Transverse colon (tissue), 4 donors: ENCODE measurements at regions not wholly inside any gene's neighbourhood (a gene's known extent, or its start where the extent isn't known, plus 50 kb on each side); places are given as distances from the start of the nearest gene placed in this dataset.

Source experiments
- DNase-seq: peaks from one replicate; pipeline ENCODE4 v3.0.0-alpha.2; 2019
- H3K27ac ChIP-seq, 4 donors: fragments of 200-600 bp; sonication (generic); 2 replicates each; pipeline ENCODE4 v1.5.1; 2016 to 2018; ENCODE audit warnings: inconsistent platforms in 4 of 4
- H3K27me3 ChIP-seq: fragments of 200-600 bp; sonication (generic); 2 replicates; pipeline ENCODE4 v1.5.1; 2017; ENCODE audit warnings: inconsistent platforms
- H3K36me3 ChIP-seq, 4 donors: fragments of 200-600 bp; sonication (generic); 2 replicates each; pipeline ENCODE4 v1.5.1; 2017 to 2019; ENCODE audit warnings: inconsistent platforms in 4 of 4
- H3K4me1 ChIP-seq, 4 donors: fragments of 200-600 bp; sonication (generic); 2 replicates each; pipeline ENCODE4 v1.5.1; 2017 to 2020; ENCODE audit warnings: inconsistent platforms in 4 of 4
- H3K4me3 ChIP-seq, 4 donors: fragments of 200-600 bp; sonication (generic); 1 replicate in 1 of 4; 2 replicates in 3 of 4; pipeline versions ENCODE4 v1.5.1 to v1.6.1; 2017 to 2019; ENCODE audit warnings: inconsistent platforms in 4 of 4
- H3K9me3 ChIP-seq, 2 donors: fragments of 200-600 bp; sonication (generic); 2 replicates each; pipeline ENCODE4 v1.5.1; 2017 to 2019; ENCODE audit warnings: inconsistent platforms in 2 of 2
- EP300 ChIP-seq: sonication (generic); formaldehyde crosslinking; IDR thresholded peaks from one replicate; pipeline ENCODE4 v1.6.1; 2017; ENCODE audit warnings: antibody characterized with exemption, low read depth
- POLR2A ChIP-seq: fragments of 450-650 bp; IDR thresholded peaks from one replicate; pipeline ENCODE4 v1.6.1; 2016; ENCODE audit warnings: antibody characterized with exemption, mild to moderate bottlenecking, moderate library complexity
- POLR2AphosphoS5 ChIP-seq, 3 donors: sonication (generic); formaldehyde crosslinking; IDR thresholded peaks; one replicate each; pipeline ENCODE4 v1.6.1; 2016; ENCODE audit warnings: antibody characterized with exemption in 3 of 3
- WGBS, 2 donors: methylation state at CpG; one replicate each; pipeline ENCODE4 v1.1.5; 2018; ENCODE audit warnings: low coverage in 1 of 2; 5-methylcytosine and 5-hydroxymethylcytosine counted together
- in situ Hi-C, 4 donors: fragments of 200-750 bp; cut with MboI; loops; one replicate each; pipeline versions ENCODE4 v1.15.0 to v1.15.1; 2017; ENCODE audit warnings: low sequenced_read_pairs in 3 of 4, low pct_ligation_motif_present in 1 of 4, low pct_unique_long_range_greater_than_20kb in 1 of 4
- intact Hi-C: fragments of 100-400 bp; cut with DNase I; formaldehyde crosslinking; loops from one replicate; pipeline ENCODE4 v1.15.1; 2023; ENCODE audit warnings: low total_unique reads
- TF ChIP-seq, protein P1 (sequence below), 5 experiments: fragments of 200-600 bp in 3 of 5; fragments of 450-650 bp in 2 of 5; sonication (generic) in 3 of 5; IDR thresholded peaks; 1 replicate in 2 of 5; 2 replicates in 3 of 5; pipeline ENCODE4 v1.5.1; 2016 to 2017; ENCODE audit warnings: antibody characterized with exemption in 5 of 5, inconsistent platforms in 3 of 5, mild to moderate bottlenecking in 2 of 5, moderate library complexity in 1 of 5

GRCh38 chr7:45242261-45242660, 84.7 kb downstream of the RAMP3 start:
- H3K27me3 ChIP-seq = peaks cover 41% of the 10 kb centered on the region
- H3K4me1 ChIP-seq = no peaks in the 10 kb centered on the region
- H3K9me3 ChIP-seq = no peaks in the 10 kb centered on the region
- no peak overlapping the region for H3K4me3 ChIP-seq
- in situ Hi-C loops = no loop called here
- no peak overlapping the region for H3K27ac ChIP-seq
- H3K36me3 ChIP-seq = no peaks in the 10 kb centered on the region
- intact Hi-C loops = no loop called here
- no peak for DNase-seq
- 91% methylated on average over 4 of the region's 4 CpGs; no CpG with 5 or more reads in 1 of the 2 donors for WGBS, 2 donors
- TF ChIP-seq POLR2A = no peak
- no peak for TF ChIP-seq EP300
- TF ChIP-seq, protein P1, sequence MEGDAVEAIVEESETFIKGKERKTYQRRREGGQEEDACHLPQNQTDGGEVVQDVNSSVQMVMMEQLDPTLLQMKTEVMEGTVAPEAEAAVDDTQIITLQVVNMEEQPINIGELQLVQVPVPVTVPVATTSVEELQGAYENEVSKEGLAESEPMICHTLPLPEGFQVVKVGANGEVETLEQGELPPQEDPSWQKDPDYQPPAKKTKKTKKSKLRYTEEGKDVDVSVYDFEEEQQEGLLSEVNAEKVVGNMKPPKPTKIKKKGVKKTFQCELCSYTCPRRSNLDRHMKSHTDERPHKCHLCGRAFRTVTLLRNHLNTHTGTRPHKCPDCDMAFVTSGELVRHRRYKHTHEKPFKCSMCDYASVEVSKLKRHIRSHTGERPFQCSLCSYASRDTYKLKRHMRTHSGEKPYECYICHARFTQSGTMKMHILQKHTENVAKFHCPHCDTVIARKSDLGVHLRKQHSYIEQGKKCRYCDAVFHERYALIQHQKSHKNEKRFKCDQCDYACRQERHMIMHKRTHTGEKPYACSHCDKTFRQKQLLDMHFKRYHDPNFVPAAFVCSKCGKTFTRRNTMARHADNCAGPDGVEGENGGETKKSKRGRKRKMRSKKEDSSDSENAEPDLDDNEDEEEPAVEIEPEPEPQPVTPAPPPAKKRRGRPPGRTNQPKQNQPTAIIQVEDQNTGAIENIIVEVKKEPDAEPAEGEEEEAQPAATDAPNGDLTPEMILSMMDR (IDR thresholded peaks at IDR 0.05) = no peak
- TF ChIP-seq POLR2AphosphoS5 (IDR thresholded peaks at IDR 0.05) = no peak

DNA sequence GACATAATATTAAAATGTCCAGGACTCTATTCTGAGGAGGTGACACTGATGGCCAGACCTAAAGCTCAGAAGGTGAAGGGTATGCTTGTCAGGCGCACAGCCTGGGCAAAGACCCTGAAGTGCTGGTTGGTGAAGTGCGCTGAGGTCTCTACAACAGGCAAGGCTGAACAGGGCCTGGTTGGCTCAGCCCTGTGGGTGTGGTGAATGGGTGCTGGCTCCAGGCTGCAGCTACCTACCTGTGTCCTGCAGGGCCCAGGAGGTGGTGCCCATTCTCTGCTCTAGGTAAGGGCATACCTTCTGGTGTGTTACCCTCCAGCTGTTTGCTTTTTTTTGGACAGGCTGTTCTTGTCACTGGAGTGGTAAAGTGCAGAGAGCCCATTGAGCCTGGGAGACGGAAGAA, 85.1 kb downstream of the RAMP3 start:
- Histone ChIP-seq H3K4me1 (no peaks in the 10 kb centered on the region), H3K9me3 (peaks cover 0 to 3% of the 10 kb centered on the region in 2 donors), H3K27ac (no peak overlapping the region), H3K4me3 (no peak overlapping the region), H3K36me3 (no peaks in the 10 kb centered on the region), H3K27me3 (peaks cover 41% of the 10 kb centered on the region)
- WGBS, 2 donors = 67% methylated on average over 3 of the region's 3 CpGs; no CpG with 5 or more reads in 1 of the 2 donors
- intact Hi-C loops (no loop called here), in situ Hi-C loops (no loop called here)
- DNase-seq = no peak
- no peak for TF ChIP-seq EP300
- TF ChIP-seq POLR2A = no peak
- TF ChIP-seq, protein P1 (IDR thresholded peaks at IDR 0.05) = no peak
- no peak for TF ChIP-seq POLR2AphosphoS5 (IDR thresholded peaks at IDR 0.05)

DNA sequence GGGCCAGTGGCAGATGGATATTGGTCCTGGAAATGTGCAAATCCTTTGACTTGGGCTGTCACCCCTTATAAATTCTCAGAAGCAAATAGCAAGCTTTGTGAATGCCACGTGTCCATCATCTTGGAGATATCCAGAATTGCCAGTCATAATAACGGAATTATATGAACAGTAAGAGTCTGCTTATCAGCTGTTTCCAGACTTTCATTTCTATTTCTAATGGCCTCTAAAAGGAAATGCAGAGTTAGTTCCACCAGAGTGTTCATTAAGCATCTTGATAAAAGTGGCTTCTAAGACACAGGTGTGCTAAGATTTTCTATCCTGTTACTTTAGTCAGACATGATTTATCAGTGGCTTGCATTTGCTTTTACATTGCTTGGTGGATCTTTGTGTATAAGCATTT, 87.4 kb downstream of the RAMP3 start:
- Histone ChIP-seq H3K9me3 (peaks cover 0 to 7% of the 10 kb centered on the region in 2 donors), H3K27ac (no peak overlapping the region), H3K27me3 (peaks cover 38% of the 10 kb centered on the region), H3K4me1 (no peaks in the 10 kb centered on the region), H3K4me3 (no peak overlapping the region), H3K36me3 (no peaks in the 10 kb centered on the region)
- intact Hi-C loops (no loop called here), in situ Hi-C loops (no loop called here)
- TF ChIP-seq POLR2AphosphoS5 (IDR thresholded peaks at IDR 0.05) (no peak), EP300 (no peak), POLR2A (no peak)
- TF ChIP-seq, protein P1 (IDR thresholded peaks at IDR 0.05) = no peak
- WGBS, 2 donors = 61 to 68% methylated on average over 2 of the region's 2 CpGs
- no peak for DNase-seq

- intact Hi-C loops = no loop called here
- no peak overlapping the region for H3K4me3 ChIP-seq
- no peaks in the 10 kb centered on the region for H3K36me3 ChIP-seq
- H3K27me3 ChIP-seq = peaks cover 33% of the 10 kb centered on the region
- H3K4me1 ChIP-seq = no peaks in the 10 kb centered on the region
- H3K27ac ChIP-seq = no peak overlapping the region
- in situ Hi-C loops = no loop called here
- 65 to 72% methylated on average over 3 of the region's 3 CpGs for WGBS, 2 donors
- peaks cover 0 to 7% of the 10 kb centered on the region in 2 donors for H3K9me3 ChIP-seq
- TF ChIP-seq POLR2A (no peak), POLR2AphosphoS5 (IDR thresholded peaks at IDR 0.05) (no peak), EP300 (no peak)
- TF ChIP-seq, protein P1 (IDR thresholded peaks at IDR 0.05) = no peak
- DNase-seq = no peak
Observed at GRCh38 chr7:45246339-45246738, 88.7 kb downstream of the RAMP3 start.
